Right lobe of liver (tissue), 6 donors: ENCODE measurements at regions not wholly inside any gene's neighbourhood (a gene's known extent, or its start where the extent isn't known, plus 50 kb on each side); places are given as distances from the start of the nearest gene placed in this dataset.
A peak's percentile ranks its signal among the peaks of the same experiment; 100 is the strongest.

ENCODE experiments used
- ATAC-seq, 4 donors: fragments of 200-7000 bp; cut with Tn5 transposase; one replicate each; pipeline ENCODE4 v1.9.1; 2020; ENCODE audit warnings: mild to moderate bottlenecking in 4 of 4, moderate library complexity in 4 of 4
- DNase-seq, 3 donors: peaks; one replicate each; pipeline ENCODE4 v3.0.0-alpha.2; 2020
- H3K27ac ChIP-seq, 3 donors: fragments of 200-600 bp; one replicate each; pipeline ENCODE4 v1.8.0; 2022
- H3K27me3 ChIP-seq, 2 donors: fragments of 200-600 bp; one replicate each; pipeline ENCODE4 v1.8.0; 2022
- H3K36me3 ChIP-seq, 4 donors: fragments of 200-600 bp; sonication (generic) in 1 of 4; one replicate each; pipeline versions ENCODE4 v1.5.1 to v1.8.0; 2017 to 2022; ENCODE audit warnings: control low read depth in 1 of 4
- H3K4me1 ChIP-seq, 4 donors: fragments of 200-600 bp; sonication (generic) in 1 of 4; one replicate each; pipeline versions ENCODE4 v1.5.1 to v1.8.0; 2017 to 2022; ENCODE audit warnings: control low read depth in 1 of 4
- H3K4me3 ChIP-seq, 3 donors: fragments of 200-600 bp; one replicate each; pipeline ENCODE4 v1.8.0; 2022
- H3K9me3 ChIP-seq, 4 donors: fragments of 200-600 bp; sonication (generic) in 1 of 4; one replicate each; pipeline versions ENCODE4 v1.5.1 to v1.8.0; 2017 to 2022; ENCODE audit warnings: control low read depth in 1 of 4
- CTCF ChIP-seq, 4 donors: fragments of 200-600 bp in 3 of 4; fragments of 450-650 bp in 1 of 4; IDR thresholded peaks; one replicate each; pipeline versions ENCODE4 v1.5.1 to v1.8.0; 2016 to 2022; ENCODE audit warnings: antibody characterized with exemption in 4 of 4, mild to moderate bottlenecking in 2 of 4
- POLR2A ChIP-seq: fragments of 450-650 bp; IDR thresholded peaks from one replicate; pipeline ENCODE4 v1.6.1; 2017; ENCODE audit warnings: antibody characterized with exemption, mild to moderate bottlenecking
- WGBS: methylation state at CpG from one replicate; pipeline ENCODE4 v1.1.6; 2018; ENCODE audit warnings: low coverage, low lambda C conversion rate; ENCODE audit not compliant: insufficient coverage; ENCODE audit errors: missing lambda C conversion rate; 5-methylcytosine and 5-hydroxymethylcytosine counted together
- intact Hi-C, 2 donors: fragments of 100-400 bp; cut with DNase I; formaldehyde crosslinking; loops; one replicate each; pipeline versions ENCODE4 v1.11.2 to v1.14.1; 2022
- donor health status: DM: no; HTN: yes; CAD: no.
- donor health status: DM: no; HTN: no; CAD: no.
- donor health status: DM: no; HTN: no; CAD: no.
- donor health status: DM: no; HTN: yes; CAD: no.
- donor health status: DM: no; HTN: yes; CAD: no.

GRCh38 chr2:234136461-234136860 is 86.0 kb downstream of the SPP2 start:
- TF ChIP-seq CTCF (IDR thresholded peaks at IDR 0.05) (no peak), POLR2A (no peak)
- Histone ChIP-seq H3K27ac (no peak overlapping the region), H3K36me3 (no peaks in the 10 kb centered on the region), H3K4me3 (no peak overlapping the region), H3K9me3 (no peaks in the 10 kb centered on the region), H3K4me1 (no peaks in the 10 kb centered on the region), H3K27me3 (no peaks in the 10 kb centered on the region)
- intact Hi-C loops: no loop called here
- no peak for ATAC-seq
- no peak for DNase-seq

DNA sequence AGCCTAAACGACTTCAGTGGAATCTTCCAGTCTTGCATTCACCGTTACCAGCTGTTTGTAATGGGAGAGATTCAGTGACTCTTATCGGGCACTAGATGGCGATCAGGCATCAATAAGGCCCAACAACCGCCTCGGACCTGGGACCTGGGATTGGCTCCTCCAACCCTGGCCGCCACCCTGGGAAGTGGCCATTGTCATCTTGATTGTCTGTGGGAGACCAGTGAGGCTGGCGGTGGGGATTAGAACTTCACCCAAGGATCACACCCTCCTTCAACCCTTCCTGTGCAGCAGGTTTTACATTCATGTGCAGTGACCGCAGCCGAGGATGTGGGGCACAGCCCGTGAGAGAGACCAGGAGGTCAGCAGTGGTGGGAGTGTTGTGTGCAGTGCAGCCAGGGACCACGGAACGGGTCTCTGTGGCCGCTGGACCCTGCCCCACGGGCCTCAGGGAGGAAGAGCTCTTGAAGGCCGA is 85.3 kb downstream of the SPP2 start:
- WGBS: 3% methylated on average over 4 of the region's 16 CpGs
- H3K36me3 ChIP-seq: no peaks in the 10 kb centered on the region
- H3K9me3 ChIP-seq: no peaks in the 10 kb centered on the region
- DNase-seq (peak; percentile 55 to 60 (median 56)), ATAC-seq (peak; percentile 86 to 93 (median 90))
- H3K4me3 ChIP-seq: no peak overlapping the region
- no peaks in the 10 kb centered on the region for H3K4me1 ChIP-seq
- H3K27me3 ChIP-seq: no peaks in the 10 kb centered on the region
- H3K27ac ChIP-seq: no peak overlapping the region
- TF ChIP-seq POLR2A (no peak), CTCF (IDR thresholded peaks at IDR 0.05) (peak; percentile 72 to 76 (median 74))
- intact Hi-C loops: no loop called here

DNA sequence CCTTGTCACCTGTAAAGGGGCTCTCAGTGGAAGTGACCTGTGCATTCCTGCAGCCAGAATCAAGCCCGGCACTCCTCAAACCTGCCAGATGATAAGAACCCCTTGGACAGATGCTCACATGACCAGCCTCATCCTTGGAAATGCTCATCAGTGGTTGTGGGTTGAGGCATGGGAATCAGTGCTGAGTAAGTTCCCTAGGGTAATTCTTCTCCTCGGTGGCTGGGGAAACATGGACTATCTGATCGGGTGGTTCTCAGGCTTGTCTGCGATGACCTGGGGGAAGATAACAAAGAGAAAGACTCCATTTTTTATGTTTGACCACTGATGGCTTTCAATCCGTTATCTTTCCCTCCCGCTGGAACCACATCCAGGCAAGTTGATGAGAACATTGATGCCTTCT is 84.0 kb downstream of the SPP2 start:
- 50% methylated on average over 1 of the region's 6 CpGs for WGBS
- TF ChIP-seq CTCF (IDR thresholded peaks at IDR 0.05) (no peak), POLR2A (no peak)
- H3K9me3 ChIP-seq: no peaks in the 10 kb centered on the region
- no peak overlapping the region for H3K4me3 ChIP-seq
- H3K27ac ChIP-seq: no peak overlapping the region
- intact Hi-C loops: no loop called here
- H3K27me3 ChIP-seq: no peaks in the 10 kb centered on the region
- H3K4me1 ChIP-seq: no peaks in the 10 kb centered on the region
- DNase-seq (no peak), ATAC-seq (no peak)
- H3K36me3 ChIP-seq: no peaks in the 10 kb centered on the region

DNA sequence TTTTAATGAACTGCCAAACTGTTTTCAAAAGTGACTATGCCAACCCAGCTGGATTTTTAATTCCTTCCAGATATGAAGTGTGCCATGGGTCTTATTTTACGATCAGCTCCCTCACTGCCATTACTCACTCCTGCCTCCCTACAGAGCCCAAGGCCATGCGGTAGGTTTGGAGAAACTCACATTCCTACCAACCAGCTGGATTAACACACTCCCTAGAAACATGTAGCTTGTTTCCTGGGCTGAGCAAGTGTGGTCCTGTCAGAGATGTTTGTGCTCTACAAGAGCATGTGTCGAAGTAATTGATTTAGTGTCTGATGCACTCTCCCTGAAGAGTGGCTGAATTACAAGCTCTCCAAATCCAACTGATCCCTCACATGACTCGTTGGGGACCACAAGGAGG is 82.5 kb downstream of the SPP2 start:
- TF ChIP-seq CTCF (IDR thresholded peaks at IDR 0.05) (no peak), POLR2A (no peak)
- no peaks in the 10 kb centered on the region for H3K27me3 ChIP-seq
- no peak for ATAC-seq
- intact Hi-C loops: no loop called here
- H3K4me3 ChIP-seq: no peak overlapping the region
- no peaks in the 10 kb centered on the region for H3K9me3 ChIP-seq
- H3K4me1 ChIP-seq: no peaks in the 10 kb centered on the region
- H3K27ac ChIP-seq: no peak overlapping the region
- DNase-seq: no peak
- WGBS: 73% methylated on average over 3 of the region's 4 CpGs
- H3K36me3 ChIP-seq: no peaks in the 10 kb centered on the region

DNA sequence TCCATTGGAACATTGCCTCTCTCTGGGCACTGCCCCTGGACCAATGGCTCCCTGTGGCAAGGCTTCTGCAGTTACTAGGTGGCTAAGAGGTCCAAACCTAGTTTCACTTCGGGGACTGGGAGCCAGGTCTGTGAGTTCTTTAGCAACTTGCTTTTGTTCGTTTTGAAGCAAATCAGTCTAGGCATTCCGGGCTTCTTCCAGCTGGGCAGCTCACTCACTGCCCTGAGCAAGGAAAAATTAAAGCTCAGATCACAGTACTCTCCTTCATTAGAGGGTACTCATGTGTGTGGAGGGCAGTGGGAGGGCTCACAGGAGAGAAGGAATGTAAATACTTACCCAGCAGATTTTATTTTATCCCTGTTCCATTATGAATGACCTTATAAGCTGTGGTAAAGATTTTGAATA is 80.3 kb downstream of the SPP2 start:
- intact Hi-C loops: no loop called here
- ATAC-seq (no peak), DNase-seq (no peak)
- Histone ChIP-seq H3K4me1 (no peaks in the 10 kb centered on the region), H3K36me3 (no peaks in the 10 kb centered on the region), H3K27me3 (no peaks in the 10 kb centered on the region), H3K27ac (no peak overlapping the region), H3K9me3 (no peaks in the 10 kb centered on the region), H3K4me3 (no peak overlapping the region)
- no peak for TF ChIP-seq CTCF (IDR thresholded peaks at IDR 0.05)
- TF ChIP-seq POLR2A: no peak
- WGBS: 69% methylated on average over 2 of the region's 3 CpGs
